A549 (cell line): ENCODE measurements at regions not wholly inside any gene's neighbourhood (a gene's known extent, or its start where the extent isn't known, plus 50 kb on each side); places are given as distances from the start of the nearest gene placed in this dataset.

Experiments
- ATAC-seq, 2 experiments: fragments of 200-7000 bp in 1 of 2; fragments of >200 bp in 1 of 2; cut with Nextera tagmentation in 1 of 2; cut with Tn5 transposase in 1 of 2; 3 replicates each; pipeline versions ENCODE4 v1.8.0 to v1.9.1; 2018 to 2020; ENCODE audit warnings: mild to moderate bottlenecking in 1 of 2, moderate library complexity in 1 of 2
- CTCF ChIA-PET: fragments of 300-600 bp; sonication (Branson Sonifier 250); formaldehyde crosslinking; extraction: SDS; loops from one replicate; lab custom pipeline; 2021; ENCODE audit warnings: antibody characterized with exemption, inconsistent platforms; lab: Yijun Ruan, JAX
- POLR2A ChIA-PET: fragments of 350-600 bp; formaldehyde crosslinking; extraction: SDS; loops from one replicate; lab custom pipeline; 2021; ENCODE audit warnings: antibody characterized with exemption, inconsistent platforms; lab: Yijun Ruan, JAX
- DNase-seq, 2 experiments: peaks; one replicate each; pipeline versions ENCODE4 v3.0.0 to v3.0.0-alpha.2; 2011 to 2016; ENCODE audit warnings: low read depth in 1 of 2, low spot score in 1 of 2
- FAIRE-seq: peaks from 2 replicates; lab custom pipeline; 2011; peaks lifted over from hg19 to GRCh38; lab: Jason Lieb, UNC
- H3K27ac ChIP-seq, 2 experiments: fragments of >200 bp; sonication (Bioruptor Twin); formaldehyde crosslinking; 3 replicates each; pipeline ENCODE4 v1.5.1; 2016 to 2017
- H3K4me1 ChIP-seq: fragments of >200 bp; sonication (Bioruptor Twin); formaldehyde crosslinking; 3 replicates; pipeline ENCODE4 v1.6.1; 2016
- H3K4me2 ChIP-seq: fragments of >200 bp; sonication (Bioruptor Twin); formaldehyde crosslinking; 3 replicates; pipeline ENCODE4 v1.6.1; 2016
- H3K4me3 ChIP-seq: fragments of >200 bp; sonication (Bioruptor Twin); formaldehyde crosslinking; 3 replicates; pipeline ENCODE4 v1.5.1; 2016
- H3K9me3 ChIP-seq: fragments of >200 bp; sonication (Bioruptor Twin); formaldehyde crosslinking; 3 replicates; pipeline ENCODE4 v1.6.1; 2016
- BHLHE40 ChIP-seq: IDR thresholded peaks from 2 replicates; pipeline ENCODE4 v1.6.1; 2012; ENCODE audit warnings: low read depth, low read length, inconsistent platforms
- CBX8 ChIP-seq: fragments of 200-600 bp; sonication (generic); IDR thresholded peaks from 2 replicates; pipeline ENCODE4 v1.6.1; 2016
- FOSB ChIP-seq: fragments of 250-450 bp; sonication (Bioruptor Pico); IDR thresholded peaks from 2 replicates; pipeline ENCODE4 v1.5.0; 2020; ENCODE audit warnings: mild to moderate bottlenecking, moderate library complexity
- HOXA7 ChIP-seq: fragments of 250-450 bp; sonication (Bioruptor Pico); IDR thresholded peaks from 2 replicates; pipeline ENCODE4 v1.5.0; 2020; ENCODE audit warnings: mild to moderate bottlenecking, moderate library complexity
- HOXB5 ChIP-seq: fragments of 250-450 bp; sonication (Bioruptor Pico); IDR thresholded peaks from 2 replicates; pipeline ENCODE4 v1.5.0; 2020; ENCODE audit warnings: mild to moderate bottlenecking, moderate library complexity
- JUN ChIP-seq, 2 experiments: fragments of >200 bp; sonication (Bioruptor Twin); formaldehyde crosslinking; IDR thresholded peaks; 2 replicates in 1 of 2; 3 replicates in 1 of 2; pipeline ENCODE4 v1.6.1; 2016 to 2017
- KDM1A ChIP-seq: fragments of 200-600 bp; sonication (generic); IDR thresholded peaks from 2 replicates; pipeline ENCODE4 v1.6.1; 2016; ENCODE audit warnings: low read depth, mild to moderate bottlenecking
- MAX ChIP-seq: IDR thresholded peaks from 2 replicates; pipeline ENCODE4 v1.6.1; 2012
- PBX3 ChIP-seq: IDR thresholded peaks from 2 replicates; pipeline ENCODE4 v1.6.1; 2012
- POLR2A ChIP-seq: IDR thresholded peaks from 2 replicates; pipeline ENCODE4 v1.6.1; 2012; ENCODE audit warnings: mild to moderate bottlenecking, low read length
- RAD21 ChIP-seq, 2 experiments: fragments of >200 bp in 1 of 2; sonication (Bioruptor Twin) in 1 of 2; formaldehyde crosslinking in 1 of 2; IDR thresholded peaks in 1 of 2; conservative IDR thresholded peaks in 1 of 2; 2 replicates in 1 of 2; 3 replicates in 1 of 2; pipeline ENCODE4 v1.6.1; 2012 to 2018; ENCODE audit warnings: inconsistent platforms in 1 of 2
- RARB ChIP-seq: fragments of 250-450 bp; sonication (Bioruptor Pico); IDR thresholded peaks from 2 replicates; pipeline ENCODE4 v1.8.0; 2021; ENCODE audit warnings: mild to moderate bottlenecking, moderate library complexity
- RCOR1 ChIP-seq: fragments of 150-350 bp; IDR thresholded peaks from 2 replicates; pipeline ENCODE4 v1.6.1; 2014; ENCODE audit warnings: antibody characterized with exemption, low read length, low read depth
- REST ChIP-seq: fragments of 200-600 bp; sonication (generic); IDR thresholded peaks from 2 replicates; pipeline ENCODE4 v1.6.1; 2016; ENCODE audit warnings: antibody characterized with exemption, mild to moderate bottlenecking, moderate library complexity
- RNF2 ChIP-seq: fragments of 200-600 bp; sonication (generic); IDR thresholded peaks from 2 replicates; pipeline ENCODE4 v1.6.1; 2016; ENCODE audit warnings: low read depth, mild to moderate bottlenecking, antibody characterized with exemption, moderate library complexity, borderline replicate concordance
- SREBF2 ChIP-seq: fragments of 450-650 bp; IDR thresholded peaks from 2 replicates; pipeline ENCODE4 v1.6.1; 2014; ENCODE audit warnings: mild to moderate bottlenecking, moderate library complexity
- TFCP2L1 ChIP-seq: fragments of 250-450 bp; sonication (Bioruptor Pico); IDR thresholded peaks from 2 replicates; pipeline ENCODE4 v1.5.0; 2021; ENCODE audit warnings: mild to moderate bottlenecking
- USF2 ChIP-seq: fragments of 450-650 bp; IDR thresholded peaks from 2 replicates; pipeline ENCODE4 v1.6.1; 2014; ENCODE audit warnings: antibody characterized with exemption
- WGBS: methylation state at CpG from one replicate; pipeline ENCODE4 v1.1.6; 2017; ENCODE audit errors: missing lambda C conversion rate; 5-methylcytosine and 5-hydroxymethylcytosine counted together

GRCh38 chr7:23907012-23907411, 197.0 kb downstream of the STK31 start:
- no peak for TF ChIP-seq HOXB5 (CRISPR knock-in tag)
- no peak for TF ChIP-seq POLR2A
- no peak for TF ChIP-seq REST
- TF ChIP-seq, all 56 proteins: peak for 0
- no peak overlapping the region for H3K4me2 ChIP-seq
- H3K4me3 ChIP-seq, result no peak overlapping the region
- FAIRE-seq (no peak), DNase-seq (no peak), ATAC-seq (no peak)
- no peaks in the 10 kb centered on the region for H3K9me3 ChIP-seq
- ChIA-PET CTCF (interaction anchor here (1.4 kb wide), 1 partner anchor 14 kb away, joined by 3 read pairs; no protein-coding TSS in a partner anchor), POLR2A (no interaction called here)
- 0% methylated on average over 2 of the region's 2 CpGs for WGBS
- H3K4me1 ChIP-seq, result no peaks in the 10 kb centered on the region
- H3K27ac ChIP-seq, result no peak overlapping the region

GRCh38 chr7:23909426-23909825, 199.4 kb downstream of the STK31 start:
- no peak overlapping the region for H3K27ac ChIP-seq
- FAIRE-seq, result no peak
- TF ChIP-seq PBX3, result no peak
- no peak for TF ChIP-seq CBX8
- no peak for TF ChIP-seq USF2
- no peak for TF ChIP-seq FOSB
- TF ChIP-seq SREBF2, result no peak
- no peak for TF ChIP-seq HOXA7 (CRISPR knock-in tag)
- no peak for TF ChIP-seq RCOR1
- TF ChIP-seq RAD21 (conservative IDR thresholded peaks at IDR 0.05 in 1 of 2, IDR thresholded peaks at IDR 0.05 in 1 of 2), result no peak
- no peak for TF ChIP-seq RARB (CRISPR knock-in tag)
- no peak for TF ChIP-seq JUN (IDR thresholded peaks at IDR 0.05)
- TF ChIP-seq, all 56 proteins: peak for 0
- no peak overlapping the region for H3K4me2 ChIP-seq
- 10% methylated on average over 1 of the region's 1 CpG for WGBS
- no peaks in the 10 kb centered on the region for H3K9me3 ChIP-seq
- no peak for ATAC-seq
- DNase-seq, result no peak
- CTCF ChIA-PET, result no interaction called here
- H3K4me3 ChIP-seq, result no peak overlapping the region
- H3K4me1 ChIP-seq, result no peaks in the 10 kb centered on the region
- POLR2A ChIA-PET, result no interaction called here

- CTCF ChIA-PET, result interaction anchor here (0.6 kb wide), 1 partner anchor 144 kb away, joined by 3 read pairs; no protein-coding TSS in a partner anchor
- POLR2A ChIA-PET, result no interaction called here
- no peak for ATAC-seq
- FAIRE-seq, result no peak
- 40% methylated on average over 2 of the region's 2 CpGs for WGBS
- Histone ChIP-seq H3K4me3 (no peak overlapping the region), H3K9me3 (no peaks in the 10 kb centered on the region), H3K4me1 (no peaks in the 10 kb centered on the region), H3K27ac (no peak overlapping the region), H3K4me2 (no peak overlapping the region)
- DNase-seq, result no peak
- no peak for TF ChIP-seq MAX
- no peak for TF ChIP-seq RNF2
- TF ChIP-seq BHLHE40, result no peak
- no peak for TF ChIP-seq TFCP2L1 (CRISPR knock-in tag)
- no peak for TF ChIP-seq KDM1A
- no peak for TF ChIP-seq PBX3
- no peak for TF ChIP-seq POLR2A
- TF ChIP-seq JUN (IDR thresholded peaks at IDR 0.05), result no peak
- TF ChIP-seq, all 56 proteins: peak for 0
Observed at GRCh38 chr7:23912065-23912464, 202.0 kb downstream of the STK31 start.
